Activated T-cell treated with anti-CD3 and anti-CD28 coated beads, Interleukin-2, amount 50 U/mL, for 72 hours (primary cell): ENCODE measurements at regions not wholly inside any gene's neighbourhood (a gene's known extent, or its start where the extent isn't known, plus 50 kb on each side); places are given as distances from the start of the nearest gene placed in this dataset.
A peak's percentile ranks its signal among the peaks of the same experiment; 100 is the strongest.

Experiments
- ATAC-seq, 2 donors: fragments of 150-1000 bp; cut with Tn5 transposase; replicated peaks in 1 of 2; 2 replicates each; pipeline ENCODE4 v1.10.0; 2021; ENCODE audit warnings: moderate library complexity in 2 of 2, mild to moderate bottlenecking in 1 of 2
- DNase-seq, 2 donors: peaks; one replicate each; pipeline ENCODE4 v3.0.0; 2021 to 2022; ENCODE audit warnings: mixed read lengths in 1 of 2
- H3K27ac Mint-ChIP-seq: one replicate; pipeline ENCODE4 v1.8.0; 2022; ENCODE audit warnings: mild to moderate bottlenecking, moderate library complexity, mixed read lengths
- H3K27me3 Mint-ChIP-seq: one replicate; pipeline ENCODE4 v1.8.0; 2022; ENCODE audit warnings: low read depth, mixed read lengths
- H3K36me3 Mint-ChIP-seq, 2 donors: one replicate each; pipeline ENCODE4 v1.8.0; 2022; ENCODE audit warnings: mixed read lengths in 2 of 2, mild to moderate bottlenecking in 1 of 2; ENCODE audit not compliant: insufficient read depth in 2 of 2
- H3K4me1 Mint-ChIP-seq: one replicate; pipeline ENCODE4 v1.8.0; 2022; ENCODE audit warnings: low read depth, mixed read lengths
- H3K4me3 Mint-ChIP-seq, 2 donors: one replicate each; pipeline ENCODE4 v1.8.0; 2022; ENCODE audit warnings: mild to moderate bottlenecking in 2 of 2, mixed read lengths in 2 of 2, moderate library complexity in 2 of 2
- H3K9me3 Mint-ChIP-seq, 2 donors: one replicate each; pipeline ENCODE4 v1.8.0; 2022; ENCODE audit warnings: mixed read lengths in 2 of 2

DNA sequence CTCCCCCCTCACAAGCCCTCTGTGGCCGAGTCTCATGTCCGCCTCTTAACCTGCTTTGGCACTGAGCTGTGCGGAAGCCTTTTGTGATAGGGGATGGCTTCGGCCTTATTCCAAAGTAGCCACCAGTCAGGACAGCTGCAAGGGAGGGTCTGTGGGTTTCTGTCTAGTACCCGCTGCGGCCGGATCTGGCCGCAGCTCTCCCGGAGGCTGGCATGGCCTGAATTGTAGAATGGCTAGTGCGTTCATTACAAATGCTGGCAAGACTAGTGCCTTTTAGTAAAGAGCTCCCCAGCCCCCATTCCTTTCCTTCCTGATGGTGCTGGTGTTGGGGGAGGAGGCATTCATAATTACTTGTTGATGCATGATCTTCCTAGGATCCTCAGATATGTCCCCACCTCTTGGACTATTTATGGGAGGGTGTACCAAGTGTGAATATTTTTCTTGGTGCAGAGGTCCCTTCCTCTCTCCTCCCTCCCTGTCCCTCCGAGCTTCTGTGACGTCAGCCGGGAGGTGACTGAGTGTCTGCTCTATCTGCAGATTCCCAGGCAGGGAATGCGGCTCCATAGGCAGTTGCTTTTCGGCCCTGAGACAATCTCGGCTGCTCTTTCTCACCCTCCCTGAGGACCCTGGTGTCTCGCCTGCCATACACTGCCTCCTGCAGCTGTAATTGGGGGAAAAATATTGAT lies 108.7 kb upstream of the E2F8 start:
- Mint-ChIP-seq H3K4me1 (peaks cover 6% of the 10 kb centered on the region), H3K9me3 (peaks cover 0 to 1% of the 10 kb centered on the region in 2 donors), H3K27me3 (peaks cover 68% of the 10 kb centered on the region), H3K27ac (no peak overlapping the region), H3K4me3 (no peak overlapping the region), H3K36me3 (peaks cover 0 to 2% of the 10 kb centered on the region in 2 donors)
- DNase-seq: no peak
- no peak for ATAC-seq

DNA sequence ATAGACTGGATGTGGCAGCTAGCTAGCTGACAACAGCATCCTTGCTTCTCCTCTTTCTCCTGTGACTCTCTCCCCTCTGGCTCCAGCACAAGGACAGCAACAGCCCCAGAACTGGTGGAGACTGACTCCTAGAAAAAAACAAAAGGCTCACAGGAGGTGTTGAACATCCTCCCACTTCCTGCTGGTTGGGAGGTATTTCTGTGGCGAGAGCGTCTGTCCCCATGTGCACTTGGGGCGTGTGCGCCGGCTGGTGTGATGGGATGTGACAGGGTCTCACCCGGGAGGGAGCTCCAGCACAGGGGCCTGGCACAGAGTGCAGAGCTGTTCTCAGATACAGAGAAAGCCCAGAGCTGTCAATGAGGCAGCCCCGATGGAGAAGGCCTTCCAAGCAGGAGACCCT lies 107.2 kb upstream of the E2F8 start:
- H3K27me3 Mint-ChIP-seq: peaks cover 80% of the 10 kb centered on the region
- H3K36me3 Mint-ChIP-seq: peaks cover 0 to 2% of the 10 kb centered on the region in 2 donors
- DNase-seq (no peak), ATAC-seq (no peak)
- peaks cover 6% of the 10 kb centered on the region for H3K4me1 Mint-ChIP-seq
- H3K9me3 Mint-ChIP-seq: peaks cover 0 to 1% of the 10 kb centered on the region in 2 donors
- no peak overlapping the region for H3K4me3 Mint-ChIP-seq
- no peak overlapping the region for H3K27ac Mint-ChIP-seq

DNA sequence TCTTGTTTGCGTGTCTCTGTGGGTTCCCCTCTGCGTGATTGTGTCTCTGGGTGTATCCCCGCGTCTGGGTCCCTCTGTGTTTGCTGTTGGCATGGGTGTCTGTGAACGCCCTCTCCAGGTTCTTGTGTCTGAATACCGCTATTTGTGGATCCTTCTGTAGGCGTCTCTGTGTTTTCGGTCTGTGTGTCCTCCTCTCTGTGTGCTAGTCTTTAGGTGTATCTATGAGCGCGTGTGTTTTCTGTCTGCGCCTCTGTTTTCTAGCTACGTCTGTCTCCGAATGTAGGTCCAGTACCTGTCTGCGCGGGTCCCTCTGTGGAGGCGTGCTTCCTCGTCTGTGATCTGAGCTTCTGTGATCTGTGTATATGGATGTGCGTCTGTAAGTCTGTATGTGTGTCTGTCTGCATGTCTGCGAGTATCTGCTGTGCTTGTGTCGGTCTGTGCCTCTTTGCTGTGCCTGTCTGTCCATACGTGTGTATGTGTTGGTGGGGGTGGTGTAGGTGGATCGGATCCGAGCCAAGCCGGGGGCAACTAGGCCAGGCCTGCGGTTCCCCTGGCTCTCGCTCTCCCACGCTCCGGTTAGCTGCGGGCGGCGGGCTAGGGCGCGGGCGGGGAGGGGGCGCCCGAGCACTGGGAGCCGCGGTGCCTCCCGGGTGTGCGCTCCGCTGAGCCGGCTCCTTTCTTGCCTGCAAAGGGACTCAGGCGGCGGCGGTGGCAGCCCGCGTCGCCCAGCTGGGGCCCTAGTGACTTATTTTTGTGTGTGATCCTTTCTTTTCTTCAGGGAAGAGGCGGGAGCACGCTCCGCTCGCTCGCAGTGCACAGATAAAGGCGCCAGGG lies 105.3 kb upstream of the E2F8 start:
- peak overlapping the region; percentile 35 to 38 for H3K4me3 Mint-ChIP-seq
- peaks cover 0 to 2% of the 10 kb centered on the region in 2 donors for H3K36me3 Mint-ChIP-seq
- peaks cover 69% of the 10 kb centered on the region for H3K27me3 Mint-ChIP-seq
- ATAC-seq (peak in 1 of 2 donors; percentile 26), DNase-seq (no peak)
- no peaks in the 10 kb centered on the region for H3K9me3 Mint-ChIP-seq
- H3K4me1 Mint-ChIP-seq: peaks cover 6% of the 10 kb centered on the region
- no peak overlapping the region for H3K27ac Mint-ChIP-seq

DNA sequence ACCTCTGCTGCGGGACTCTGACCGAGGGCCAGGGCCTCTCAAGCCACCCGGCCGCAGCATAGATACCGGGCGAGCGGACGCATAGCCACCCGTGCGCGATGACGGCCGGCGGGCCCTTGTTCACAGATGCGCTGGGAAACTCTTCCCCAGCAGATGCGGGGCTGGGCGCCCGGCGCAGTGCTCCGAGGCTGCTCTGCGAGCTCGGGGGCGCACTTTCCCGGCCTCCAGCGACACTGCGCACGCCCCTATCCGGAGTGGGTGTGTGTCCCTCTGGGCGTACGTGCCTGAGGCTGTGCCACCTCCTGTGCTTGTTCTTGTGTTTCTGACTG lies 104.7 kb upstream of the E2F8 start:
- Mint-ChIP-seq H3K4me1 (peaks cover 6% of the 10 kb centered on the region), H3K27me3 (peaks cover 64% of the 10 kb centered on the region), H3K27ac (no peak overlapping the region), H3K4me3 (peak overlapping the region; percentile 35 to 38), H3K36me3 (peaks cover 0 to 2% of the 10 kb centered on the region in 2 donors), H3K9me3 (no peaks in the 10 kb centered on the region)
- DNase-seq (no peak), ATAC-seq (peak in 1 of 2 donors; percentile 9)

DNA sequence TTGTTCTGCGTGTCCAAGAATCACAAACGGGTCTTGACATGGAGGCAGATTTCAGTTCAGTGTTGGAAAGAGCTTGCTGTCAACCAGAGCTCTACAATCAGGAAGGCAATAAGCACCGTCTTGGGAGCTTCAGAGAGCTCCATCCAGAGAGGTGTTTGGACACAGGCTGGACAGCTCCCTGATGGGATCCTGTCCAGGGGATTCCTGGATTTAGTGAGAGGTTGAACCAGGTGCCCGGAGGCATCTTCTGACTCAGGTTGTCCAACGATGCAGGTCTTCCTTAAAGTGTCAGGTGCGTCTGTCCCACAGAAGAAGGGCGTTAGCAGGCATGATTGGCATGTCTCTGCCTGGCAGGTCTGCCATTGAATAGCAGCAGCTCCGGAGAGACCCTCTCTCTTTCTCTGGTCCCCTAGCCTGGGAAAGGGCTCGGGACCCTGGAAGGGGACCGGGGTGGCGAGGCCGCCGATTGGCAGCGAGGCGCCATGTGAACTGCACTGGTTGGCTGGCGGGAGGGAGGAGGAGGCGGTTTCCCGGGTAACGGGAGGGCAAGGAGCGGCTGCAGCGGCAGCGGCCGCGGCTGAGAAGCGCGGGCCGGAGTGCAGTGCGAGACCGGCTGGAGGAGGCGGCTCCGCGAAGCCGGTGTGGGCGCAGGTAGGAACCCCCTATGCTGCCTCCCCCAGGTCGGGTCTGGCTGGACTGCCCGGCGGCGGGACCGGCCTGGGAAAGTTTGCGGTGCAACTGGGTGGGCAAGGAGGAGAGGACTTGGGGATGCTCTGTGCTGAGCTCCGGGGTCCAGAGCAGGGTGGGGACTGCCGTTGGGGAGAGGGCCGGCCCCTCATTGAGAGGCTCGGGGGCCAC lies 104.1 kb upstream of the E2F8 start:
- ATAC-seq: peak in 1 of 2 donors; percentile 5

DNA sequence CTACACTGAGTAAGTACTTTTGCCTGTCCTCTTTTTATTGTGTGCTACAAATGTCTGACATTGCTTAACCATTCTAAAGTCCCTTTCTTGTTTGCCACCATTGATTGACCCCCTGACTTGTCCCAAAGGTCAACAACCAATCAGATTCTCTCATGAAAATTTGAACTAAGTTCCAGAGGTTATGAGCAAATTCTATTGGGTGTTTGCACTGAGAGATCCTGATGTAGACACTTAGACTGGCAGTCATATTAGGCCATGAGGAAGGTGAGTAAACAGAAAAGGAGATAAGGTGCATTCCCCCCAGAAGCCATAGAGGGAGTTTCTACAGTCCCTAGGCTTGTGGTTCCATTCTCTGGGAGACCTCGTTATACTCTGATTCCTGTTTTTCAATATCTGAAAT lies 101.3 kb upstream of the E2F8 start:
- Mint-ChIP-seq H3K27me3 (peaks cover 68% of the 10 kb centered on the region), H3K36me3 (peaks cover 0 to 2% of the 10 kb centered on the region in 2 donors), H3K4me3 (no peak overlapping the region), H3K9me3 (no peaks in the 10 kb centered on the region), H3K27ac (no peak overlapping the region), H3K4me1 (peaks cover 6% of the 10 kb centered on the region)
- ATAC-seq: no peak
- no peak for DNase-seq

More for the DNA sequence above, 104.1 kb upstream of the E2F8 start:
- Mint-ChIP-seq H3K36me3 (peaks cover 0 to 2% of the 10 kb centered on the region in 2 donors), H3K27me3 (peaks cover 63% of the 10 kb centered on the region), H3K27ac (no peak overlapping the region), H3K9me3 (no peaks in the 10 kb centered on the region), H3K4me1 (peaks cover 6% of the 10 kb centered on the region), H3K4me3 (peak overlapping the region in 1 of 2 donors; percentile 11)
- DNase-seq: no peak

DNA sequence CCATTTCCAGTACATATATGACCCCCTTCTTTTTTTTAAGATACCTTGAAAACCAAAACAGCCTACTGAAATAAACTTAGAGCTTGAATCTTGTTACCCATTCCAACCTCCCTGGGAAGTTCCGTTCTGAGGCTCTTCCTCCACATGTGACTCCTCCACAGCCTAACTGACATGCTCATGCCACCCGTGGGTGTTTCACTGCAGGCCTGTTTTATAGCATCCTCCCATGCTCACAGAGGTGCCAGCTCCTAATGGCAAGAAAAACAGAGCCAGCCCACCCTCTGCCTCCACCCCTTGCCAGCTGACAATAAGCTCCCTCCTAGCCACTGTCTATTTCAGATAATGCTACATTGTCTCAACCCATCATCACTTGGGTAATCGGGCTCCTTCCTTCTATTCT lies 97.6 kb upstream of the E2F8 start:
- Mint-ChIP-seq H3K4me1 (no peaks in the 10 kb centered on the region), H3K27ac (no peak overlapping the region), H3K9me3 (no peaks in the 10 kb centered on the region), H3K27me3 (peaks cover 38% of the 10 kb centered on the region), H3K4me3 (no peak overlapping the region), H3K36me3 (no peaks in the 10 kb centered on the region)
- DNase-seq (no peak), ATAC-seq (no peak)

DNA sequence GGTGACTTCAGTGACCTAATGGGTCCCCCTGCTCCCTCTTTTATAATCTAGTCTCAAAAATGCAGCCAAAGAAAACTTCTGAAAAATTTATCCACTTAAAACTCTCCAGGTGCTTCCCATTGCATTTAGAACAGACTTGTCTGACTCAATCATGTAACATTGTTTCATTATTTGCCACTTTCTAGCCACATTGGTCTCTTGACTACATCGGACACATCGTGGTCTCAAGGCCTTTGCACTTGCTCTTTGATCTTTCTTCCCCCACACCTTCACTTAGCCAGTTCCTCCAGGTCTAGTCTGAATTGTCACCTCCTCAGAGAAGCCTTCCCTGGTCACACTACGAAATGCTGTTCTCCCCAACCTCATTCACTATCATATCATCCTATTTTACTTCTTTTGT lies 97.0 kb upstream of the E2F8 start:
- no peaks in the 10 kb centered on the region for H3K36me3 Mint-ChIP-seq
- H3K27ac Mint-ChIP-seq: no peak overlapping the region

DNA sequence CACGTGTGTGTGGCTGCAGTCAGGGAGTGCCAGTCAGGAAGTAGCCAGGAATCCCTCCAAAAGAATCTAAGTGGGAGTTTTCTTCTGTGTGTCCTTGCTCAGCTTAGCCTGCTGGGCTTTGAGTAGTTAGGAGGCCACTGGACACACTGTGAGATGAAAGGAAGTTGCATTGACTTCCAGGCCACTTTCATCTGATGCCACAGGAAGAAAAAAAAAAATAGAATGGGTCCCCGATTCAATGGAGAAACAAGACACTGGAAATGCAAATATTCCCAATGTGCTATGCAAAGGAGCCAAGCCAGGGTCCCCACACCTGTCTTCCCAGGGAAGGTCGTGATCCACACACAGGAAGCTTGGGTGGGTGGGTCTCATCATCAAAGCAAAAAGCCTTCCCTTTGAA lies 95.6 kb upstream of the E2F8 start:
- no peak for ATAC-seq
- Mint-ChIP-seq H3K4me1 (no peaks in the 10 kb centered on the region), H3K4me3 (no peak overlapping the region), H3K9me3 (no peaks in the 10 kb centered on the region), H3K27me3 (peaks cover 34% of the 10 kb centered on the region), H3K36me3 (no peaks in the 10 kb centered on the region), H3K27ac (no peak overlapping the region)
- no peak for DNase-seq

More for the DNA sequence above, 97.0 kb upstream of the E2F8 start:
- Mint-ChIP-seq H3K4me1 (no peaks in the 10 kb centered on the region), H3K9me3 (no peaks in the 10 kb centered on the region), H3K4me3 (no peak overlapping the region), H3K27me3 (peaks cover 34% of the 10 kb centered on the region)
- no peak for DNase-seq
- no peak for ATAC-seq

DNA sequence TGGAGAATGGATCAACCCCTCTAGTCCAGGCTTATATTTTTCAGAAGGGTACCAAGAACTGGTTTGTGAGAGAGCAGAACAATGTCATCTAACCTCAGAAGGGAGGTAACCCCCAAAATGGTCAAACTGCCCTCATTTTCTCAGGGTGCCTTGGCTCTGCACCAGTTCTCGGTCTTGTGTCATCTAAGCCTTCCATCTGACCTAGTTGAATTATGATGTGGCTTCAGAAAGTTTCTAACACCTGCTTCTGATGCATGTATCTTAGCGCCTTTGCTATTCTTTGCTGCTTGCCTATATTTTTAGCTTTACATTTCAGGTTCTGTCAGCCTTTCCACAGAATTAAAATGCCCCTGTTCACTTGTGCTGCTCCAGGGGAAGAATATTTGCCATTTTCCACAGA lies 91.7 kb upstream of the E2F8 start:
- ATAC-seq (peak in 1 of 2 donors; percentile 23), DNase-seq (no peak)
- no peak overlapping the region for H3K4me3 Mint-ChIP-seq
- H3K36me3 Mint-ChIP-seq: no peaks in the 10 kb centered on the region
- H3K27ac Mint-ChIP-seq: no peak overlapping the region
- H3K4me1 Mint-ChIP-seq: no peaks in the 10 kb centered on the region
- no peaks in the 10 kb centered on the region for H3K9me3 Mint-ChIP-seq
- H3K27me3 Mint-ChIP-seq: peaks cover 19% of the 10 kb centered on the region

DNA sequence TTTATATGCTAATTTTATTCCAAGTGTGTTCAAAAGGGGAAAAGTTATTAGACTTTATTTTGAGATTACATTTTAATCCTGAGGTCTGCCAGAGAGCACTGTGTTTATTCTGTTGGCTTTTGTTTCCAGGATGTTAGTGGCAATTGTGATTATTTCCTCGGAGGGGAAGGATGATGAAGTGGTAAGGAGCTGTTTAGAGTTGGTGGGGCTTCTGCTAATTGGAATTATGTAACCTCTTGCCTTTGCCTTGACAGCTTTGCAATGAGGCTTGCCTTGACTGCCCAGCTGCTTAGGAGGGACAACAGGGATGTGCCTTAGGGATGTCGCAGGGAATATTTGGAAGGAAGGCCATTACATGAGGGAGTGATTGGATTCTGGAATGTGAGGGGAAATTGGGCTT lies 89.7 kb upstream of the E2F8 start:
- no peak for DNase-seq
- Mint-ChIP-seq H3K4me3 (no peak overlapping the region), H3K4me1 (no peaks in the 10 kb centered on the region), H3K36me3 (no peaks in the 10 kb centered on the region), H3K27ac (no peak overlapping the region), H3K9me3 (no peaks in the 10 kb centered on the region), H3K27me3 (peaks cover 19% of the 10 kb centered on the region)
- ATAC-seq: no peak

DNA sequence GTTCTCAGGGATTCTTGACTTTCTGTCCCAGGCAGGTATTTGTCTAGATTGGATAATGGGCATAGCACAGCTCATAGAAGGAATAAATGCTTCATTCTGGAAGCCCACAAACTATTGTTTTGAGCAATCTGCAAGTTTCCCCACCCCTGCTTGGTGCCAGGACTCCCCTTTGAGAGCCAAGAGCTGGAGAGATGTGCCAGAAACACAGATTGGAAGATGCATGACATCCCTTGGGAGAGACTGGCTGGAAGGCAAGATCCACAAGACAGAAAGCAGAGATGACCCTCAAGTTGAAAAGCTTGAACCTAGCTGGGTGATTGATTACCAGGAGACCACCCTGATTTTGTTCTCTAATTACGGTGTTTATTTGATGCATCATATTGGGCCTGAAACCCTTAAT lies 89.2 kb upstream of the E2F8 start:
- H3K27ac Mint-ChIP-seq: no peak overlapping the region
- H3K36me3 Mint-ChIP-seq: no peaks in the 10 kb centered on the region
- H3K27me3 Mint-ChIP-seq: peaks cover 20% of the 10 kb centered on the region
- H3K9me3 Mint-ChIP-seq: no peaks in the 10 kb centered on the region
- no peaks in the 10 kb centered on the region for H3K4me1 Mint-ChIP-seq
- DNase-seq (no peak), ATAC-seq (no peak)
- no peak overlapping the region for H3K4me3 Mint-ChIP-seq
